ENCODE measurements at regions not wholly inside any gene's neighbourhood (a gene's known extent, or its start where the extent isn't known, plus 50 kb on each side); places are given as distances from the start of the nearest gene placed in this dataset.

DNA sequence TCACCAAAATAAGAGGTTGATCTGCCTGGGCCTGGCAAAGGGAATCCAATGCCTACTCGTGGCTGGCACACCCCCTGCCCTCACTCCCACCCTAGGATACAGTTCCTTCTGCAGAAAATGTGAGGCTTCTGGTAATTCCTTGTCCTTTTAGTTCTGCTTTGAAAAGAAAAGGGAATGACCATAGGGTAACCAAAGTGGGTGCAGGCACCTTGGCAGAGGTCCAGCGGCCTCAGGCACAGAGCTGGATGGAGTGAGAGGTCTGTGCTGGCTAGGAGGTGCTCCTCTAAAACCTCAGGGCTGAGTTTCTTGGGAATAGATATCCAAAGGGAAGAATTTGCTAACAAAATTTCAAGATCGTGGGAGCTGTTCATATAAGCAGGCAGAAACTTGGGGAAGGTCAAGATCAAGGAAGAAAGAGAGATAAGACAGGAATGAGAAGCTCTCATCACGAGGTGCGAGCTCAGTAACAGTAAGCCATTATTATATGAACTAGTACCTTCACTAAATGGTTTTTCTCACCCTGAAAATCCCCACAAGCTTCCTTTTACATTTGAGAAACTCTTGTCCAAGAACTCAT is 293.1 kb upstream of the LYPLAL1 start (continued):
- TF ChIP-seq, protein P1, sequence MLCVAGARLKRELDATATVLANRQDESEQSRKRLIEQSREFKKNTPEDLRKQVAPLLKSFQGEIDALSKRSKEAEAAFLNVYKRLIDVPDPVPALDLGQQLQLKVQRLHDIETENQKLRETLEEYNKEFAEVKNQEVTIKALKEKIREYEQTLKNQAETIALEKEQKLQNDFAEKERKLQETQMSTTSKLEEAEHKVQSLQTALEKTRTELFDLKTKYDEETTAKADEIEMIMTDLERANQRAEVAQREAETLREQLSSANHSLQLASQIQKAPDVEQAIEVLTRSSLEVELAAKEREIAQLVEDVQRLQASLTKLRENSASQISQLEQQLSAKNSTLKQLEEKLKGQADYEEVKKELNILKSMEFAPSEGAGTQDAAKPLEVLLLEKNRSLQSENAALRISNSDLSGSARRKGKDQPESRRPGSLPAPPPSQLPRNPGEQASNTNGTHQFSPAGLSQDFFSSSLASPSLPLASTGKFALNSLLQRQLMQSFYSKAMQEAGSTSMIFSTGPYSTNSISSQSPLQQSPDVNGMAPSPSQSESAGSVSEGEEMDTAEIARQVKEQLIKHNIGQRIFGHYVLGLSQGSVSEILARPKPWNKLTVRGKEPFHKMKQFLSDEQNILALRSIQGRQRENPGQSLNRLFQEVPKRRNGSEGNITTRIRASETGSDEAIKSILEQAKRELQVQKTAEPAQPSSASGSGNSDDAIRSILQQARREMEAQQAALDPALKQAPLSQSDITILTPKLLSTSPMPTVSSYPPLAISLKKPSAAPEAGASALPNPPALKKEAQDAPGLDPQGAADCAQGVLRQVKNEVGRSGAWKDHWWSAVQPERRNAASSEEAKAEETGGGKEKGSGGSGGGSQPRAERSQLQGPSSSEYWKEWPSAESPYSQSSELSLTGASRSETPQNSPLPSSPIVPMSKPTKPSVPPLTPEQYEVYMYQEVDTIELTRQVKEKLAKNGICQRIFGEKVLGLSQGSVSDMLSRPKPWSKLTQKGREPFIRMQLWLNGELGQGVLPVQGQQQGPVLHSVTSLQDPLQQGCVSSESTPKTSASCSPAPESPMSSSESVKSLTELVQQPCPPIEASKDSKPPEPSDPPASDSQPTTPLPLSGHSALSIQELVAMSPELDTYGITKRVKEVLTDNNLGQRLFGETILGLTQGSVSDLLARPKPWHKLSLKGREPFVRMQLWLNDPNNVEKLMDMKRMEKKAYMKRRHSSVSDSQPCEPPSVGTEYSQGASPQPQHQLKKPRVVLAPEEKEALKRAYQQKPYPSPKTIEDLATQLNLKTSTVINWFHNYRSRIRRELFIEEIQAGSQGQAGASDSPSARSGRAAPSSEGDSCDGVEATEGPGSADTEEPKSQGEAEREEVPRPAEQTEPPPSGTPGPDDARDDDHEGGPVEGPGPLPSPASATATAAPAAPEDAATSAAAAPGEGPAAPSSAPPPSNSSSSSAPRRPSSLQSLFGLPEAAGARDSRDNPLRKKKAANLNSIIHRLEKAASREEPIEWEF (IDR thresholded peaks at IDR 0.05; ENCODE audit: insufficient replicate concordance, low read depth, low read length), result no peak
- TF ChIP-seq ZNF274 (IDR thresholded peaks at IDR 0.05; ENCODE audit: insufficient read depth, insufficient read length) (no peak), MTA3 (IDR thresholded peaks at IDR 0.05; ENCODE audit: borderline replicate concordance, low read length) (no peak), TARDBP (IDR thresholded peaks at IDR 0.05; ENCODE audit: borderline replicate concordance) (no peak), ZNF384 (IDR thresholded peaks at IDR 0.05; ENCODE audit: borderline replicate concordance, low read depth, low read length) (no peak), BACH1 (IDR thresholded peaks at IDR 0.05; ENCODE audit: borderline replicate concordance) (no peak), NR2C2 (IDR thresholded peaks at IDR 0.05; ENCODE audit: borderline replicate concordance, control insufficient read depth, insufficient read length, low read depth) (no peak), TCF7 (IDR thresholded peaks at IDR 0.05; ENCODE audit: borderline replicate concordance) (no peak), POU2F2 (IDR thresholded peaks at IDR 0.05; ENCODE audit: borderline replicate concordance, low read depth, low read length) (no peak), TBL1XR1 (IDR thresholded peaks at IDR 0.05; ENCODE audit: low read depth, low read length) (no peak), JUND (IDR thresholded peaks at IDR 0.05; ENCODE audit: low read depth, low read length) (no peak)
- TF ChIP-seq, protein P2, sequence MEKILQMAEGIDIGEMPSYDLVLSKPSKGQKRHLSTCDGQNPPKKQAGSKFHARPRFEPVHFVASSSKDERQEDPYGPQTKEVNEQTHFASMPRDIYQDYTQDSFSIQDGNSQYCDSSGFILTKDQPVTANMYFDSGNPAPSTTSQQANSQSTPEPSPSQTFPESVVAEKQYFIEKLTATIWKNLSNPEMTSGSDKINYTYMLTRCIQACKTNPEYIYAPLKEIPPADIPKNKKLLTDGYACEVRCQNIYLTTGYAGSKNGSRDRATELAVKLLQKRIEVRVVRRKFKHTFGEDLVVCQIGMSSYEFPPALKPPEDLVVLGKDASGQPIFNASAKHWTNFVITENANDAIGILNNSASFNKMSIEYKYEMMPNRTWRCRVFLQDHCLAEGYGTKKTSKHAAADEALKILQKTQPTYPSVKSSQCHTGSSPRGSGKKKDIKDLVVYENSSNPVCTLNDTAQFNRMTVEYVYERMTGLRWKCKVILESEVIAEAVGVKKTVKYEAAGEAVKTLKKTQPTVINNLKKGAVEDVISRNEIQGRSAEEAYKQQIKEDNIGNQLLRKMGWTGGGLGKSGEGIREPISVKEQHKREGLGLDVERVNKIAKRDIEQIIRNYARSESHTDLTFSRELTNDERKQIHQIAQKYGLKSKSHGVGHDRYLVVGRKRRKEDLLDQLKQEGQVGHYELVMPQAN (conservative IDR thresholded peaks at IDR 0.05), result no peak

Measured in GM12878 (cell line).